IPS DF 6.9 (cell line): ENCODE measurements at regions not wholly inside any gene's neighbourhood (a gene's known extent, or its start where the extent isn't known, plus 50 kb on each side); places are given as distances from the start of the nearest gene placed in this dataset.

Source experiments
- DNase-seq: peaks from one replicate; pipeline ENCODE4 v3.0.0-alpha.2; 2013; ENCODE audit warnings: low read depth, low spot score
- H3K27ac ChIP-seq: one replicate; pipeline ENCODE4 v1.5.1; 2013; ENCODE audit warnings: low read length, control low read depth
- H3K27me3 ChIP-seq: 2 replicates; pipeline ENCODE4 v1.6.1; 2013; ENCODE audit warnings: mild to moderate bottlenecking, low read length; ENCODE audit not compliant: control insufficient read depth, insufficient read depth
- H3K36me3 ChIP-seq: 2 replicates; pipeline ENCODE4 v1.6.1; 2013; ENCODE audit warnings: low read length; ENCODE audit not compliant: control insufficient read depth, insufficient read depth
- H3K4me1 ChIP-seq: 2 replicates; pipeline ENCODE4 v1.6.1; 2013; ENCODE audit warnings: low read length; ENCODE audit not compliant: control insufficient read depth, insufficient read depth
- H3K4me3 ChIP-seq: 2 replicates; pipeline ENCODE4 v1.5.1; 2013; ENCODE audit warnings: mild to moderate bottlenecking, low read length
- H3K9me3 ChIP-seq: 2 replicates; pipeline ENCODE4 v1.6.1; 2013; ENCODE audit warnings: low read length, inconsistent platforms; ENCODE audit not compliant: control insufficient read depth, insufficient read depth
- WGBS: extraction: QIAGEN DNeasy Blood & Tissue Kit; methylation state at CpG from one replicate; pipeline ENCODE4 v1.1.7; 2013; ENCODE audit warnings: mixed read lengths, missing lambda C conversion rate; ENCODE audit not compliant: insufficient read length, insufficient coverage; 5-methylcytosine and 5-hydroxymethylcytosine counted together

GRCh38 chrX:22325096-22325495 is 52.4 kb downstream of the CBLL2 start:
- Histone ChIP-seq H3K9me3 (no peaks in the 10 kb centered on the region), H3K27ac (no peak overlapping the region), H3K27me3 (no peaks in the 10 kb centered on the region), H3K36me3 (no peaks in the 10 kb centered on the region), H3K4me1 (peaks cover 1% of the 10 kb centered on the region), H3K4me3 (no peak overlapping the region)
- no CpG with 5 or more reads among the region's 2 CpGs for WGBS
- DNase-seq: no peak

DNA sequence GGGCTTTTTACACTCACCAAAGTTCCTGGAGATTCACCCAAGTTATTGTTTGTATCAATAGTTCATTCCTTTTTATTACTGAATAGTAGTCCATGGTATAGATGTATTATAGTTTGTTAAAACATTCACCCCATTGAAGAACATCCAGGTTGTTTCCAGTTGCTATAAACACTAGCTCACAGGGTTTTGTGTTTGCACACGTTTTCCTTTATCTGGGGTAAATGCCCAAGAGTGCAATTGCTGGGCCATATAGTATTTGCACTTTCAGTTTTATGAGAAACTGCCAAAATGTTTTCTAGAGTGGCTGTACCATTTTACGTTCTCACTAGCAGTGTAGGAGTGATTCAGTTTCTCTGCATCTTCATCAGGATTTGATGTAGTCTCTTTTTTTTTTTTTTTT is 57.1 kb downstream of the CBLL2 start:
- no peaks in the 10 kb centered on the region for H3K36me3 ChIP-seq
- WGBS: no CpG with 5 or more reads among the region's 2 CpGs
- no peak overlapping the region for H3K4me3 ChIP-seq
- H3K27ac ChIP-seq: no peak overlapping the region
- no peak for DNase-seq
- H3K4me1 ChIP-seq: no peaks in the 10 kb centered on the region
- H3K9me3 ChIP-seq: no peaks in the 10 kb centered on the region
- H3K27me3 ChIP-seq: no peaks in the 10 kb centered on the region

DNA sequence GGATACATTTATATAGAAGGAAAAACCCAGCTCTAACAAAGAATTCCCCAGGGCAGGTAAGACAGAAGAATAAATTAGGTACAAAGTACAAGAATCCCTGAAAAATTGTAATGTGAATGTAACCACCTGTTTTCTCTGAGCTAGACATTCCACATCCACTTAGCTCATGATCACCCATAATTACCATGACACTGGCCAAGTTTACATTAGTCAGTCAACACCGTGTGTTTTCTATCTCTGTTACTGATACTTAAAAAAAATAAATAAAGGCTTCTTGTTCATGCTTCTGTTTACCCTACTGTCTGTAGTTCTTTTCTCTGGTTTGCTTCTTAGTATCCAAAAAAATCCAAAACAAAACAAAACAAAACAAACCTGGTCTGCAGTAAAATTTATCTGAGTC is 66.0 kb downstream of the CBLL2 start:
- no peak overlapping the region for H3K27ac ChIP-seq
- no CpG with 5 or more reads among the region's 1 CpG for WGBS
- no peak for DNase-seq

DNA sequence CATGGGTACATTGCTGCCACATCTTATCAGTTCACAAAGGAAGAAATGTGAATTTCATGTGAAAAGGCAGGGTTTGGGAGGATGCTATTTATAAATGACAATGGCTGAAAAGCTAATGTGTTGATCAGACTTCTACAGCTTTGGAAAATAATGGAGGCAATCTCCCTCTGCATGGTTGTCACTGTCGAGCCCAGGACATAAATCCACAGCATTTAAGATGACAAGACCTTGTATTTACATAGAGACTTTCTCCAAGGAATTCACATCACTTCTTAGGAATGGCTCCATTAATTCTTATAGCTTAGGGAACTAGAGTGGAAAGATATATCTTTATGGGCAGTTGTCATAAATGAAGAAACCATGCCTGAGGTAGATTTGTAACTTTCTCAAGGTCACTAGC is 66.7 kb downstream of the CBLL2 start:
- Histone ChIP-seq H3K9me3 (no peaks in the 10 kb centered on the region), H3K27me3 (no peaks in the 10 kb centered on the region), H3K27ac (no peak overlapping the region), H3K4me3 (no peak overlapping the region), H3K4me1 (no peaks in the 10 kb centered on the region), H3K36me3 (no peaks in the 10 kb centered on the region)
- no peak for DNase-seq
- WGBS: no CpG with 5 or more reads among the region's 1 CpG

More for the DNA sequence above, 66.0 kb downstream of the CBLL2 start:
- Histone ChIP-seq H3K9me3 (no peaks in the 10 kb centered on the region), H3K4me1 (no peaks in the 10 kb centered on the region), H3K4me3 (no peak overlapping the region), H3K36me3 (no peaks in the 10 kb centered on the region), H3K27me3 (no peaks in the 10 kb centered on the region)

DNA sequence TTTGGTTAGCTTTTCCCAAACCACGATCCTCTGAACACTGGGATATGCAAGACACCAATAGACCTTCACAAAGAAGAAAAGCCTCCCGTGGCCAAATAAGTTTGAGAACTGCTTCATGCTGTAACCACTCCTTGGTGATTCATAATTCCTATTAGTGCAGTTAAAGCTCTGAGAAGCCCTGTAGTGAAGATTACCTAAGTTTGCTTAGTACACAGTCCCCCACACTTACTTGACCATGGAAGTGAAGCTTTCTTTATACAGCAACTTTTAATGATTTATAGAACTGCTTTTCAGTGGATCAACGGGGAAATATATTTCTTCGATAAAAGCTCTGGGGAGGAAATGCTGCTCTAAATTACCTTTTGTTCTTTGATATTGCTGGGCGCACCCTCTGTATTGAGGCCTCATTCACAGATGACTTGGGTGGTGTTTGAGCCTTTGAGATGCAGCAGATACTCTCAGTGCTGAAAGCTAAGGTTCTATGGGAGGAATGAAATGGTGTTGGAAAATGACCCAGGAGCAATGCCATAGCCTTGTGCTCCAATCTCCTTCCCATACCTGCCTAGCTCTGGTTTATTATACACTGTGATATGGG is 67.4 kb downstream of the CBLL2 start:
- Histone ChIP-seq H3K27me3 (no peaks in the 10 kb centered on the region), H3K36me3 (no peaks in the 10 kb centered on the region), H3K27ac (no peak overlapping the region), H3K9me3 (no peaks in the 10 kb centered on the region), H3K4me1 (no peaks in the 10 kb centered on the region), H3K4me3 (no peak overlapping the region)
- DNase-seq: no peak
- WGBS: no CpG with 5 or more reads among the region's 5 CpGs

DNA sequence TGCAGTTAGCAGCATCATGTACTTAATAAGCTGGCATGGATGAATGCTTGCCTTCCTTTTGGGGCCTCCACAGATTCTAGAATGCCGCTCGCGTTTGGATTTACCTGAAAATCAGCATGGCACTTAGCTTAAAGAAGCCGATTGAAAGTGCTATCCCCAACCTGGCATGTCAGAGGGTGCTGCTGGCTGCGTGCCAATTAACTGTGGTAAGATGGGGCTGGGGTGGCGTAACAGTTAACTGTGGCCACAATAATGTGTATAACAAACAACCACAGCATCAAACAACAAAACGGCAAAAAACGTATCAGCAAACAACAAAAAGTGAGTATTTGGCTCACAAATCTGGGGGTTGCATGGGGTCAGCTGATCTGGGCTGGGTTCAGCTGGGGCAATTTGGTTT is 70.5 kb downstream of the CBLL2 start:
- Histone ChIP-seq H3K27me3 (no peaks in the 10 kb centered on the region), H3K4me1 (no peaks in the 10 kb centered on the region), H3K4me3 (no peak overlapping the region), H3K36me3 (no peaks in the 10 kb centered on the region), H3K27ac (no peak overlapping the region), H3K9me3 (no peaks in the 10 kb centered on the region)
- no peak for DNase-seq
- no CpG with 5 or more reads among the region's 8 CpGs for WGBS

DNA sequence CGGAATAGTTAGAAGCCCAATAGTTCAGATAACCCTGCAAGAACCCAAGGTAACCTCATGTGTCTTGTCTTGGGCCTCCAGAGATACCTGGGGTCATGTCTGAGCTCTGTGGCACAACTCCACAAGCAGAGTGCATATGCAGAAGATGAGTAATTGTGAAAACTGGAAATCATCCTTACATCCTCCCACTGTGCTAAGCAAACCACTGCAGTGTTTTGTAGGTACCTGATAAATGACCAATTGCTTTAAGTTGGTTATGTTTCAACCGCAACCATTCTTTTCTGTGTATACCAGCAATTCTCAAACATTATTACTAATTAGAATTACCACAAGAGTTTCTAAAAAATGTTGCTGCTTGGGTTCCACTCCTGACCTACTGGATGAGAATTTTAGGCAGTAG is 73.2 kb downstream of the CBLL2 start:
- Histone ChIP-seq H3K27me3 (no peaks in the 10 kb centered on the region), H3K36me3 (no peaks in the 10 kb centered on the region), H3K27ac (no peak overlapping the region), H3K4me3 (no peak overlapping the region), H3K4me1 (no peaks in the 10 kb centered on the region), H3K9me3 (no peaks in the 10 kb centered on the region)
- no peak for DNase-seq
- WGBS: no CpG with 5 or more reads among the region's 2 CpGs

DNA sequence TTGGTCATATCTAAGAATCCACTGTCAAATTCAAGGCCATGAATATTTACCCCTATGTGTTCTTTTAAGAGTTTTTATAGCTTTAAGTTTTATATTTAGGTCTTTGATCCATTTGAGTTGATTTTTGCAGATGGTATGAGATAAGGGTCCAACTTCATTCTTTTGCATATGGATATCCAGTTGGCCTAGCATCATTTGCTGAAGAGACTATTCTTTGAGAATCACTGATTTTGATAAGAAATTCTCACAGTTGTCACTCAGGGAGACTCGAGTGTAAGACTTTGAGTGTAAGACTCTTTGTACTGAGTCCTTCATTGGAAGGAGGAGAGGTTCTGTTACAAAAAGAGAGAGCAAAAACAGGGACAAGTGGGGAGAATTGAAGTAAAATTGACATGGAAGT is 74.8 kb downstream of the CBLL2 start:
- Histone ChIP-seq H3K27me3 (no peaks in the 10 kb centered on the region), H3K4me3 (no peak overlapping the region), H3K27ac (no peak overlapping the region), H3K36me3 (no peaks in the 10 kb centered on the region), H3K9me3 (no peaks in the 10 kb centered on the region), H3K4me1 (no peaks in the 10 kb centered on the region)
- DNase-seq: no peak
- WGBS: no CpG with 5 or more reads among the region's 1 CpG

- WGBS: no CpG with 5 or more reads among the region's 2 CpGs
- DNase-seq: no peak
Measured at GRCh38 chrX:22349116-22349515, 76.4 kb downstream of the CBLL2 start.

GRCh38 chrX:22351076-22351475 is 78.4 kb downstream of the CBLL2 start:
- DNase-seq: no peak
- Histone ChIP-seq H3K4me1 (no peaks in the 10 kb centered on the region), H3K27ac (no peak overlapping the region), H3K27me3 (no peaks in the 10 kb centered on the region), H3K36me3 (no peaks in the 10 kb centered on the region), H3K4me3 (no peak overlapping the region), H3K9me3 (no peaks in the 10 kb centered on the region)
- no CpG with 5 or more reads among the region's 3 CpGs for WGBS

More at GRCh38 chrX:22349116-22349515, 76.4 kb downstream of the CBLL2 start:
- Histone ChIP-seq H3K27ac (no peak overlapping the region), H3K36me3 (no peaks in the 10 kb centered on the region), H3K4me1 (no peaks in the 10 kb centered on the region), H3K27me3 (no peaks in the 10 kb centered on the region), H3K4me3 (no peak overlapping the region), H3K9me3 (no peaks in the 10 kb centered on the region)

- no peak overlapping the region for H3K4me3 ChIP-seq
- no CpG with 5 or more reads among the region's 4 CpGs for WGBS
- no peak for DNase-seq
- no peaks in the 10 kb centered on the region for H3K9me3 ChIP-seq
- no peaks in the 10 kb centered on the region for H3K27me3 ChIP-seq
- no peaks in the 10 kb centered on the region for H3K36me3 ChIP-seq
- H3K27ac ChIP-seq: no peak overlapping the region
- H3K4me1 ChIP-seq: no peaks in the 10 kb centered on the region
Measured at GRCh38 chrX:22351966-22352365, 79.3 kb downstream of the CBLL2 start.
